GM12875 (cell line): ENCODE measurements at regions not wholly inside any gene's neighbourhood (a gene's known extent, or its start where the extent isn't known, plus 50 kb on each side); places are given as distances from the start of the nearest gene placed in this dataset.

Source experiments
- H3K4me3 ChIP-seq: one replicate; pipeline ENCODE4 v1.5.1; 2011; ENCODE audit warnings: low read depth, low read length, control low read depth
- CTCF ChIP-seq: IDR thresholded peaks from 2 replicates; pipeline ENCODE4 v1.5.1; 2011; ENCODE audit warnings: low read depth, mild to moderate bottlenecking, control low read depth, inconsistent platforms, low read length, moderate library complexity, borderline replicate concordance; ENCODE audit not compliant: insufficient read depth

- no peak for TF ChIP-seq CTCF
- no peak overlapping the region for H3K4me3 ChIP-seq
Measured at GRCh38 chr9:71393005-71393404, 271.6 kb upstream of the TRPM3 start.

- no peak for TF ChIP-seq CTCF
- no peak overlapping the region for H3K4me3 ChIP-seq
Measured at GRCh38 chr9:71384343-71384742, 262.9 kb upstream of the TRPM3 start.

- TF ChIP-seq CTCF, result no peak
- H3K4me3 ChIP-seq, result no peak overlapping the region
Measured at GRCh38 chr9:71383308-71383940, 262.0 kb upstream of the TRPM3 start.

GRCh38 chr9:71368157-71368556 is 246.7 kb upstream of the TRPM3 start:
- no peak for TF ChIP-seq CTCF
- no peak overlapping the region for H3K4me3 ChIP-seq

GRCh38 chr9:71364186-71364955 is 242.9 kb upstream of the TRPM3 start:
- no peak for TF ChIP-seq CTCF
- no peak overlapping the region for H3K4me3 ChIP-seq

GRCh38 chr9:71363286-71363961 is 242.0 kb upstream of the TRPM3 start:
- TF ChIP-seq CTCF, result no peak
- no peak overlapping the region for H3K4me3 ChIP-seq
